HG03095 (cell line): ENCODE measurements at regions not wholly inside any gene's neighbourhood (a gene's known extent, or its start where the extent isn't known, plus 50 kb on each side); places are given as distances from the start of the nearest gene placed in this dataset.

Source experiments
- ATAC-seq: cut with Tn5 transposase; IDR thresholded peaks from one replicate; pipeline ENCODE4 v1.9.1; 2021; ENCODE audit warnings: moderate library complexity; ENCODE audit not compliant: unreplicated experiment

GRCh38 chr4:10336471-10336870 lies 120.8 kb downstream of the ZNF518B start:
- ATAC-seq: no peak

GRCh38 chr4:10335050-10335449 lies 122.2 kb downstream of the ZNF518B start:
- ATAC-seq: no peak

- no peak for ATAC-seq
These were observed 122.7 kb downstream of the ZNF518B start for GRCh38 chr4:10334506-10335028.

GRCh38 chr4:10333942-10334341 lies 123.3 kb downstream of the ZNF518B start:
- ATAC-seq: no peak

GRCh38 chr4:10326075-10326474 lies 131.2 kb downstream of the ZNF518B start:
- no peak for ATAC-seq

- no peak for ATAC-seq
These were observed 135.3 kb downstream of the ZNF518B start for GRCh38 chr4:10321931-10322330.

- ATAC-seq: no peak
These were observed 137.1 kb downstream of the ZNF518B start for GRCh38 chr4:10320130-10320529.

- ATAC-seq: no peak
These were observed 139.9 kb downstream of the ZNF518B start for GRCh38 chr4:10317345-10317744.

GRCh38 chr4:10316851-10317250 lies 140.4 kb downstream of the ZNF518B start:
- no peak for ATAC-seq

GRCh38 chr4:10315638-10316037 lies 141.6 kb downstream of the ZNF518B start:
- no peak for ATAC-seq

GRCh38 chr4:10312568-10312967 lies 144.7 kb downstream of the ZNF518B start:
- ATAC-seq: no peak

- ATAC-seq: no peak
These were observed 145.3 kb downstream of the ZNF518B start for GRCh38 chr4:10311939-10312338.

GRCh38 chr4:10305816-10306215 lies 151.4 kb downstream of the ZNF518B start:
- ATAC-seq: no peak

- no peak for ATAC-seq
These were observed 153.9 kb downstream of the ZNF518B start for GRCh38 chr4:10303291-10303690.

- no peak for ATAC-seq
These were observed 155.1 kb downstream of the ZNF518B start for GRCh38 chr4:10302096-10302495.

GRCh38 chr4:10299601-10300000 lies 157.6 kb downstream of the ZNF518B start:
- ATAC-seq: no peak

GRCh38 chr4:10298681-10299080 lies 158.5 kb downstream of the ZNF518B start:
- no peak for ATAC-seq

- no peak for ATAC-seq
These were observed 160.5 kb downstream of the ZNF518B start for GRCh38 chr4:10296730-10297129.

- ATAC-seq: no peak
These were observed 161.9 kb downstream of the ZNF518B start for GRCh38 chr4:10295301-10295700.

- no peak for ATAC-seq
These were observed 167.7 kb downstream of the ZNF518B start for GRCh38 chr4:10289538-10289906.

- ATAC-seq: no peak
These were observed 168.2 kb downstream of the ZNF518B start for GRCh38 chr4:10288830-10289537.

- no peak for ATAC-seq
These were observed 168.4 kb upstream of the WDR1 start for GRCh38 chr4:10285028-10285427.

GRCh38 chr4:10283761-10284160 lies 167.2 kb upstream of the WDR1 start:
- no peak for ATAC-seq
